Gastrocnemius medialis (tissue), 4 donors: ENCODE measurements at regions not wholly inside any gene's neighbourhood (a gene's known extent, or its start where the extent isn't known, plus 50 kb on each side); places are given as distances from the start of the nearest gene placed in this dataset.
"Not testable (repeated sequence)": the region's sequence is repeated elsewhere in the genome, so short reads cannot be mapped to it uniquely, and the experiment has no call there.

Experiments used
- ATAC-seq, 2 donors: fragments of 150-250 bp; one replicate each; pipeline ENCODE4 v1.9.1; 2016
- DNase-seq, 2 donors: peaks; one replicate each; pipeline ENCODE4 v3.0.0-alpha.2; 2019
- H3K27ac ChIP-seq, 4 donors: fragments of 200-600 bp; sonication (generic); 1 replicate in 1 of 4; 2 replicates in 3 of 4; pipeline ENCODE4 v1.5.1; 2016 to 2018; ENCODE audit warnings: mild to moderate bottlenecking in 2 of 4, moderate library complexity in 1 of 4
- H3K27me3 ChIP-seq, 3 donors: fragments of 200-600 bp; sonication (generic) in 2 of 3; 1 replicate in 1 of 3; 2 replicates in 2 of 3; pipeline versions ENCODE4 v1.5.1 to v1.6.0; 2016 to 2019; ENCODE audit warnings: mild to moderate bottlenecking in 1 of 3, moderate library complexity in 1 of 3
- H3K36me3 ChIP-seq, 2 donors: fragments of 200-600 bp; sonication (generic) in 1 of 2; one replicate each; pipeline ENCODE4 v1.5.1; 2017 to 2018
- H3K4me1 ChIP-seq, 2 donors: fragments of 200-600 bp; sonication (generic) in 1 of 2; one replicate each; pipeline ENCODE4 v1.5.1; 2016 to 2017; ENCODE audit warnings: mild to moderate bottlenecking in 2 of 2
- H3K4me3 ChIP-seq, 4 donors: fragments of 200-600 bp; sonication (generic) in 3 of 4; 1 replicate in 1 of 4; 2 replicates in 3 of 4; pipeline ENCODE4 v1.5.1; 2016 to 2019; ENCODE audit warnings: mild to moderate bottlenecking in 2 of 4
- H3K9me3 ChIP-seq, 3 donors: fragments of 200-600 bp; sonication (generic) in 2 of 3; 1 replicate in 1 of 3; 2 replicates in 2 of 3; pipeline ENCODE4 v1.5.1; 2016 to 2019
- in situ Hi-C, 4 donors: fragments of 200-750 bp; cut with MboI; loops; one replicate each; pipeline versions ENCODE4 v1.15.0 to v1.8.0; 2017; ENCODE audit warnings: low sequenced_read_pairs in 4 of 4
- intact Hi-C: fragments of 100-400 bp; cut with DNase I; formaldehyde crosslinking; loops from one replicate; pipeline ENCODE4 v1.15.1; 2023; ENCODE audit warnings: low total_unique reads

DNA sequence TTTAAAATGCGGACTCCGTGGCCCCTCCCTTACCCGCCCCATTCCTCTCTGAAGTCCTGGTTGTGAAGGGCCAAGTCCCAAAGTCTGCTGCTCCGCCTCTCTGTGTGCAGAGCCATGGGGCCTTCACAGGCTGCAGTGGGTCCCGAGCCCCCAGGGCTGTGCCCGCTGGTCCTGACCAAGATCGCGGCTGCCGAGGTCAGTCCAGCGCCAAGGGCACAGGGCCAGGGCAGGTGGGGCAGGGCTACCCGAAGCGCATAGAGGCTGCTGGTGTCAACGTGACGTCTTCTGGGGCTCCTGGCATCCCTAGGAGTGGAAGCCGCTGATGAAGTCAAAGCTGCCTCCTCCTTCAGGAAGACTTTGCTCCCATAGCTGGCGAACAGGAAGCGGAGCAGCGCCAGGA is 858.8 kb downstream of the TUBA3C start:
- not testable (repeated sequence) for H3K27me3 ChIP-seq, H3K4me1 ChIP-seq

DNA sequence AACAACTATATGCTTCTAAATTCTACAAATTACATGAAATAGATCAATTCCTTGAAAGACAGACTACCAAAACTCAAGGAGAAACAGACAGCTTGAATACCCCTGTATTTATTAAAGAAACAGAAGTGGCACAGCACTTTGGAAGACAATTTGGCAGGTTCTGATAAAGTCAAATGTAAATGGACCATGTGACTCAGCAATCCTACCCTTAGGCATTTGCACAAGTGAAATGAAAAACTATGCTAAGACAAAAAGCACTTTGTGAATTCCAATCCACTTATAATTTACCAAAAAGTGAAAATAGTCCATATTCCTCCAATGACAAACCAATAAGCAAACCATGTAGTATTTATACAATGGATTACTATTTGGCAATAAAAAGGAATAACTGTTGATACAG is 862.0 kb downstream of the TUBA3C start:
- H3K4me1 ChIP-seq, H3K4me3 ChIP-seq, intact Hi-C loops, ATAC-seq, H3K9me3 ChIP-seq, DNase-seq, in situ Hi-C loops, H3K27ac ChIP-seq, H3K27me3 ChIP-seq, H3K36me3 ChIP-seq: not testable (repeated sequence)

More for the DNA sequence above, 858.8 kb downstream of the TUBA3C start:
- intact Hi-C loops, H3K9me3 ChIP-seq, in situ Hi-C loops, H3K4me3 ChIP-seq, H3K36me3 ChIP-seq, ATAC-seq, H3K27ac ChIP-seq, DNase-seq: not testable (repeated sequence)

DNA sequence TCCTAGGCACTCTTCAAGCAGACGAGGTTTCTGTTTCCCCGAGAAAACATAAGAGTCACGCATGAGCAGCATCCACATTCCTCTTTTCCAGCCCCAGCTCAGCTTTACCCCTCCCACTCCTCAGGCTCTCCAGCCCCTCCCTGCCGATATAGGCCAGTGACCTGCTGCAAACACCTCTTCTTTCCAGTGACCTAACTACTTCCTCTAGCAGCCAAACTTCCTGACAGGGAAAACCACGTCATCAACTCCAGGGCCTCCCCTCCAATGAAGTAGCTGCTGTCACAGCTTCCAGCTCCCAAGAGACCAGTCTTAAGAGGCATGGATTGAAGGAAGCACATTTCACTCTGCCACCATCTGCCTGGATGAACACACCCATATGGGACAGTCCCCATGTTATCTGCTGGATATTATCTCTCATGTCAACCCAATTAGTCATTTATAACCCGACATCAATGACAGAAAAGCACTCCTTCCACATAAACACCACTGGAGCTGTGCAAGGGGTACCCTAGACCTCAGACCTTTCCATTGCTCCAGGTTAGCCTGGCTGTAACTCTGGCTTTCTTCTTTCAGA is 878.3 kb downstream of the TUBA3C start:
- ATAC-seq, H3K9me3 ChIP-seq, DNase-seq, intact Hi-C loops, in situ Hi-C loops, H3K27ac ChIP-seq, H3K4me3 ChIP-seq, H3K27me3 ChIP-seq, H3K36me3 ChIP-seq, H3K4me1 ChIP-seq: not testable (repeated sequence)

DNA sequence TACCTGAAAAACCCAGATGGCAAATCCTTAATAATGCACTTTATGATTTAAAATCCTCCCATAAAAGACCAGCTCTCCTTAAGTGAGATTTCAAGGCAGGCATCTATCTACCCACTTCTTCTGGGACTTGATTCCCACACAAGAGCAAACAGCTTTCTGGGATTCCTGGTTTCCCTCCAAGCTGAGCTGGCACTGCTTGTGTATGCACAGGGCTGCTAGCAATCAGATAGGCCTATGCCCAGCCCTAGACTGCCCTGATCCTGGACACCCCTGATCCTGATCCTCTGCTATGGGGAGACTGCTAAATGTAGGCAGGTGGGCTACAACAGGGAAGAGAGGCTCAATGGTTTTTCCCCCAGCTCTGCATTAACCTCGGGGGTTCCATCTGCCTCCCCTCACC is 880.7 kb downstream of the TUBA3C start:
- DNase-seq, H3K4me3 ChIP-seq, in situ Hi-C loops, ATAC-seq, H3K27ac ChIP-seq, H3K36me3 ChIP-seq, H3K9me3 ChIP-seq, H3K4me1 ChIP-seq, H3K27me3 ChIP-seq, intact Hi-C loops: not testable (repeated sequence)

DNA sequence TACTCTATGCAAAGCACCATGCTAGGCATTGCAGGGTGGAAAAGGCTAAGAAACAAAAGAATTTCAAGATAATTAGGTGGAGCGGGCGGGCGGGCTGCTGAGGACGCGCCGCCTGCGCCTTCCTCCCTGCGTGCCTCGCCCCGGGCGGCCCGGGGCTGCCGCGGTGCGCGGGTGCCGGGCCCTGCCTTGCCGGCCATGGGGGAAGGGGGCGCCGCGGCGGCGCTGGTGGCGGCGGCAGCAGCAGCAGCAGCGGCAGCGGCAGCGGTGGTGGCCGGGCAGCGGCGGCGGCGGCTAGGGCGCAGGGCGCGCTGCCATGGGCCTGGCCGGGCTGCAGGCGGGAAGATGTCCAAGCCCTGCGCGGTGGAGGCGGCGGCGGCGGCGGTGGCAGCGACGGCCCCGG is 884.3 kb downstream of the TUBA3C start:
- H3K27me3 ChIP-seq, ATAC-seq, intact Hi-C loops, H3K4me1 ChIP-seq, H3K36me3 ChIP-seq, H3K9me3 ChIP-seq, H3K27ac ChIP-seq, H3K4me3 ChIP-seq, in situ Hi-C loops, DNase-seq: not testable (repeated sequence)

DNA sequence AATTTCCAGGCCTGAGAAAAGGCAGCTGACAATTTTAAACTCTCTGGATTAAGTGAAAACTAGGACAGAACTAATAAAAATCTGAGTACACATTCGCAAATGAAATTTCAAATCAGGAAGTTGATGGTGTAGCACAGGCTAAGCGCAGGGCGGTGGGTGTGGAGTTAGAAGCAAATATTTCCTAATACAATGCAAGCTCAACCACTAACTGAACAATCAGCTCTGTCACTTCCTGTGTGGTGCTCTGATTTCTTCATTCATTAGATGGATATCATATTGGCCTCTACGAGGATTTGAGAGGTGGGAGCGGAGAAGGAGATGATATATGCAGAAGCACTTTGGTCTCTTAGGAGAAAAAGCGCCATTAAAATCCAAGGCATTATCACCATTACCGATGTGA is 885.0 kb downstream of the TUBA3C start:
- H3K27me3 ChIP-seq, H3K4me1 ChIP-seq, H3K27ac ChIP-seq, DNase-seq, H3K4me3 ChIP-seq, intact Hi-C loops, H3K36me3 ChIP-seq, ATAC-seq, H3K9me3 ChIP-seq, in situ Hi-C loops: not testable (repeated sequence)

DNA sequence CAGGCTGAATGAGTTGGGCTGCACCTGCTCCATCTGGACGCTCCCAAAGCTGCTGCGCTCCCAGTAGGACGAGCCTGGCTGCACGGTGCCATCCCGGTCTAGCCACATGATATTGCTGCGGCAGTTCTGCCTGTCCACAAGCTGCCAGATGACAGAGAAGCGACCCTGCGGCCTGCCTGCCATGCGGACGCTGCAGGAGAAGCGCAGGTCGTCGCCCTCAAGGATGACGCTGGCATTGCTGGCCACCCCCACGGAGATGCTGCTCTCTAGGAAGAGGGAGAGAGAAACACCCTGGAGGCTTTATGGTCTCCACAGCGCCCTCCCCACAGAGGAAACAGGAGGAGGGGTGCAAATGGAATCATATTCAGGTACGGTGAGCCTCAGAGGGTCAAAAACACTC is 887.3 kb downstream of the TUBA3C start:
- DNase-seq, H3K4me3 ChIP-seq, ATAC-seq, H3K27ac ChIP-seq, H3K27me3 ChIP-seq, intact Hi-C loops, H3K9me3 ChIP-seq, H3K4me1 ChIP-seq, H3K36me3 ChIP-seq, in situ Hi-C loops: not testable (repeated sequence)

DNA sequence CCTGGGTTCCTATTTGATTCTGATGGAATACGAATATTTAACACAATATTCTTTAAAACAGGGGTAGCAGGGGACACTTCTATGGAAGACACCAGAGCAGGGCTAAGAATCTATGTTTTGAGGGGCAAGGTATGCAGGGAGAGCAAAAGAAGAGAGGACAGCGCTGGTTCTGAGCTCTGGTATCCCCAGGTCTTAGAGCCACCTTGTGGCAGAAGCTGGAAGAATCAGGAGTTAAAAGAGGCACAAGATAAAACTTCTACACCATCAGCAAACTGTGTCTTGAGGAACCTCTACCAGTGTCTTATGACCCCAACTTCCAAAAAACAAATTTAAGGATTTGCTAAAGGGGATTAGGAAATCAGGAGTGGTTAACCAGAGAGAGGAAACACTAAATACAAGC is 894.8 kb downstream of the TUBA3C start:
- intact Hi-C loops, DNase-seq, H3K27ac ChIP-seq, H3K9me3 ChIP-seq, H3K4me1 ChIP-seq, H3K4me3 ChIP-seq, ATAC-seq, in situ Hi-C loops, H3K36me3 ChIP-seq, H3K27me3 ChIP-seq: not testable (repeated sequence)

DNA sequence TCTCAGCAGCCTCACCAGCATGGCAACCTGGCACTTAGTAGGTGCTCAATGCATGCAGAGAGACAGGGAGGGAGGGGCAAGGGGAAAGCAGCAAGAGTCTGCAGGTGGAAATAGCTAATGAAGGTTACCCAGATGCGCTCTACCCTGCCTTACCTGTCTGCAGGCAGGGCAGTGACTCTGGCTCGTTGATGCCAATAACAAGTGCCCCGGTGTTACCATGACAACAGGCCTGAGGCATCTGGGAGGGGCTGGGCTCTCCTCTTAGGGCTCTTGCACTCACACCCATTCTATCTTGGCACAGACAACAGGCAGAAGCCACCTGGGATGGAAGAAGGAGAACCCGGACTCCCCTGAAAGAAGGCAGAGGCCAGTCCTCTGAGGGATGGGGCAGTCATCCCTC is 896.0 kb downstream of the TUBA3C start:
- DNase-seq, H3K27ac ChIP-seq, H3K27me3 ChIP-seq, intact Hi-C loops, in situ Hi-C loops, H3K4me1 ChIP-seq, H3K9me3 ChIP-seq, H3K4me3 ChIP-seq, ATAC-seq, H3K36me3 ChIP-seq: not testable (repeated sequence)

DNA sequence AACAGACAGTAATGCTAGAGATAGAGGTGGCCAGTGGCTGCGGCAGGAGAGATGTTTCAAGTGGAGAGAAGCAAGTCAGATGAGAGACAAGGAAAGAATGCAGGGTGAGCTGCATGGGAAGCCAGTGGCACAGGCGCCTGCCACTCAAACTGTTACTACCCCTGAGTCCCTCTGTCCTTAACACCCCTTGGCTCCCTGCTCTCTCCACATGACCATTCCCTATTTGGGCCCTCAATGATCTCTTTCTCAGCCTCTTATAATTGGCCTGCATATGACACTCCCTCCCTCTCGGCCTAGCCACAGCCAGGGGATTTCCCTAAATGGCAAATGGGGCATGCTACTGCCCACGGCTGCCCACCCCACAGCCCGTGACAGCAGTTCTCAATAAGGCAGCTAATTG is 897.6 kb downstream of the TUBA3C start:
- DNase-seq, H3K4me1 ChIP-seq, H3K27me3 ChIP-seq, H3K4me3 ChIP-seq, in situ Hi-C loops, intact Hi-C loops, H3K9me3 ChIP-seq, H3K36me3 ChIP-seq, H3K27ac ChIP-seq, ATAC-seq: not testable (repeated sequence)

DNA sequence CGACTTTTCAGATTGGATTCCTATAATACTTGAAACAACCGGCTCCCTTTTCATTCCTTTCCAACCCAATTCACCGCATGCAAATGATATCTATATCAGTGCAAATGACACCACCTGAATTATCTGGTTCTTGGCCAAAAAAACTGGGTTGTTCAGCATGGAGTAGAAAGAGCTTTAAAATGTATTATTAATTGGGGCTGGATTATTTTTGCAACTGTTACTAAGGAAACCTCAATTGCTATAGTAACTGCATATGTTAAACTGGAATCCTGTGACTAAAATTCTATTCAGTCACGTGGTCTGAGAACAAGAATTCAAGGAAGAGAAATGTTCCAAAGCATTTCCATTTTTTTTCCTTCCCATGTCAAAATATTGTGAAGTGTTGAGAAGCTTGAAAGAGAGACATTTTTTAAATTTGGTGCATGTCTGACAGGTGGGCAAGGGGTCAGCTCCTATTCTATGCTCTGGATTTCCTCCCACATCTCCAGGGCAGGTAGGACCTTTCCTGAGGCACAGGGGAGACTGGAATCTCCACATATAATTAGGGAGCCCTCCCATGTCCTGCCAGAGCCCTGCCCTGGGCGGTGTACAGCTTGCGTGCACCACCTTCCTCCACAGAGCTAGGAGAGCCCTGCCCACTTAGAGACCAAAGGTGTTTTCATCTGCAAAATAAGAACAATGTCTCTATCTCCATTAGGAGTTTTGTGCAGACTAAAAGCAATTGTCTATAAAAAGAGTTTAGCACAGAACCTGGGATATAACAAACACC is 899.6 kb downstream of the TUBA3C start:
- in situ Hi-C loops, ATAC-seq, H3K36me3 ChIP-seq, H3K4me1 ChIP-seq, DNase-seq, H3K27ac ChIP-seq, H3K9me3 ChIP-seq, H3K4me3 ChIP-seq, H3K27me3 ChIP-seq, intact Hi-C loops: not testable (repeated sequence)
